Smooth muscle cell (in vitro differentiated cells): ENCODE measurements at regions not wholly inside any gene's neighbourhood (a gene's known extent, or its start where the extent isn't known, plus 50 kb on each side); places are given as distances from the start of the nearest gene placed in this dataset.

Experiments
- DNase-seq: peaks from one replicate; lab custom pipeline; 2025; ENCODE audit not compliant: unreplicated experiment; lab: John Stamatoyannopoulos, UW
- H2AFZ ChIP-seq: fragments of 200-600 bp; sonication (generic); 2 replicates; pipeline ENCODE4 v1.6.0; 2016; ENCODE audit warnings: antibody characterized with exemption, low read depth, mild to moderate bottlenecking
- H3F3A ChIP-seq: fragments of 200-600 bp; sonication (generic); 2 replicates; pipeline ENCODE4 v1.6.0; 2017; ENCODE audit warnings: antibody characterized with exemption, low read depth
- H3K27ac ChIP-seq: fragments of 200-600 bp; sonication (generic); 2 replicates; pipeline ENCODE4 v1.5.1; 2016; ENCODE audit warnings: low read depth, mild to moderate bottlenecking
- H3K27me3 ChIP-seq: fragments of 200-600 bp; sonication (generic); 2 replicates; pipeline ENCODE4 v1.6.1; 2016; ENCODE audit warnings: low read depth, mild to moderate bottlenecking
- H3K36me3 ChIP-seq: fragments of 200-600 bp; sonication (generic); 2 replicates; pipeline ENCODE4 v1.5.1; 2016; ENCODE audit warnings: low read depth
- H3K4me1 ChIP-seq: fragments of 200-600 bp; sonication (generic); 2 replicates; pipeline ENCODE4 v1.5.1; 2016; ENCODE audit warnings: low read depth
- H3K4me2 ChIP-seq: fragments of 200-600 bp; sonication (generic); 2 replicates; pipeline ENCODE4 v1.6.0; 2016; ENCODE audit warnings: mild to moderate bottlenecking
- H3K4me3 ChIP-seq: fragments of 200-600 bp; sonication (generic); 2 replicates; pipeline ENCODE4 v1.5.1; 2016; ENCODE audit warnings: mild to moderate bottlenecking
- H3K79me2 ChIP-seq: fragments of 200-600 bp; sonication (generic); 2 replicates; pipeline ENCODE4 v1.6.0; 2016; ENCODE audit warnings: low read depth, mild to moderate bottlenecking
- H3K9ac ChIP-seq: fragments of 200-600 bp; sonication (generic); 2 replicates; pipeline ENCODE4 v1.6.0; 2016; ENCODE audit warnings: low read depth
- H3K9me3 ChIP-seq: fragments of 200-600 bp; sonication (generic); replicated peaks from 2 replicates; pipeline ENCODE4 v1.5.1; 2016; ENCODE audit warnings: low read depth
- H4K20me1 ChIP-seq: fragments of 200-600 bp; sonication (generic); 2 replicates; pipeline ENCODE4 v1.6.0; 2016; ENCODE audit warnings: low read depth
- CTCF ChIP-seq: fragments of 200-600 bp; sonication (generic); IDR thresholded peaks from 2 replicates; pipeline ENCODE4 v1.5.1; 2017; ENCODE audit warnings: borderline replicate concordance, mild to moderate bottlenecking, antibody characterized with exemption; ENCODE audit not compliant: insufficient read depth, poor library complexity, severe bottlenecking
- WGBS: methylation state at CpG from one replicate; pipeline ENCODE4 v1.1.7; 2016; ENCODE audit warnings: low lambda C conversion rate; 5-methylcytosine and 5-hydroxymethylcytosine counted together

DNA sequence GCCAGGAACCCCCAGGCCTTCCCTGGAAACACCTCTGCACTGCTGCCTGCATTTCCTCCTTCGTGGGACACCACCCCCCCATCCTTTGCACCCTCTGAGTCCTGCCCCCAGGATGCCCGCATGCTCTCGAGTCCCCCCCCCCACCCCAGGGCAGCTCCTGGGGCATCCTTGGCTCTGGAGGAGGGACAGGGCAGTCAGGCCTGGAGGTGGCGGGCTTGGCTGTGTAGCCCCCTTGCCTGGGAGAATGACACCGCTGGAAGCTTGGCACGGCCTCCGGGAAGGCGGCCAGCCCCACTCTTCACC lies 98.9 kb upstream of the GSE1 start:
- 39% methylated on average over 7 of the region's 8 CpGs for WGBS
- no peak for TF ChIP-seq CTCF
- Histone ChIP-seq H3K4me2 (peak overlapping the region; percentile 61), H3K36me3 (no peaks in the 10 kb centered on the region), H3K27me3 (no peaks in the 10 kb centered on the region), H3K9ac (no peak overlapping the region), H3K9me3 (no peaks in the 10 kb centered on the region), H3F3A (no peaks in the 10 kb centered on the region), H3K4me1 (peaks cover 23% of the 10 kb centered on the region), H3K79me2 (no peaks in the 10 kb centered on the region), H3K4me3 (no peak overlapping the region), H4K20me1 (peaks cover 4% of the 10 kb centered on the region), H3K27ac (peak overlapping the region; percentile 73), H2AFZ (no peak overlapping the region)
- no peak for DNase-seq

GRCh38 chr16:85514598-85515318 lies 98.4 kb upstream of the GSE1 start:
- H3K27ac ChIP-seq: peak overlapping the region; percentile 73
- peak; percentile 77 for DNase-seq
- no peak overlapping the region for H3K4me3 ChIP-seq
- H4K20me1 ChIP-seq: no peaks in the 10 kb centered on the region
- H3F3A ChIP-seq: no peaks in the 10 kb centered on the region
- no peaks in the 10 kb centered on the region for H3K27me3 ChIP-seq
- H3K4me2 ChIP-seq: peak overlapping the region; percentile 61
- H3K9me3 ChIP-seq: no peaks in the 10 kb centered on the region
- H3K4me1 ChIP-seq: peaks cover 23% of the 10 kb centered on the region
- no peak for TF ChIP-seq CTCF
- no peak overlapping the region for H3K9ac ChIP-seq
- H2AFZ ChIP-seq: no peak overlapping the region
- WGBS: 19% methylated on average over 18 of the region's 18 CpGs
- no peaks in the 10 kb centered on the region for H3K36me3 ChIP-seq
- H3K79me2 ChIP-seq: no peaks in the 10 kb centered on the region

GRCh38 chr16:85515319-85515745 lies 97.8 kb upstream of the GSE1 start:
- H3F3A ChIP-seq: no peaks in the 10 kb centered on the region
- no peaks in the 10 kb centered on the region for H3K9me3 ChIP-seq
- no peaks in the 10 kb centered on the region for H3K79me2 ChIP-seq
- no peaks in the 10 kb centered on the region for H3K36me3 ChIP-seq
- peak overlapping the region; percentile 61 for H3K4me2 ChIP-seq
- no peak for DNase-seq
- no peaks in the 10 kb centered on the region for H4K20me1 ChIP-seq
- H3K4me3 ChIP-seq: no peak overlapping the region
- H3K9ac ChIP-seq: no peak overlapping the region
- H2AFZ ChIP-seq: no peak overlapping the region
- H3K27me3 ChIP-seq: no peaks in the 10 kb centered on the region
- no peak for TF ChIP-seq CTCF
- H3K4me1 ChIP-seq: peaks cover 23% of the 10 kb centered on the region
- peak overlapping the region; percentile 73 for H3K27ac ChIP-seq
- 14% methylated on average over 8 of the region's 13 CpGs for WGBS

DNA sequence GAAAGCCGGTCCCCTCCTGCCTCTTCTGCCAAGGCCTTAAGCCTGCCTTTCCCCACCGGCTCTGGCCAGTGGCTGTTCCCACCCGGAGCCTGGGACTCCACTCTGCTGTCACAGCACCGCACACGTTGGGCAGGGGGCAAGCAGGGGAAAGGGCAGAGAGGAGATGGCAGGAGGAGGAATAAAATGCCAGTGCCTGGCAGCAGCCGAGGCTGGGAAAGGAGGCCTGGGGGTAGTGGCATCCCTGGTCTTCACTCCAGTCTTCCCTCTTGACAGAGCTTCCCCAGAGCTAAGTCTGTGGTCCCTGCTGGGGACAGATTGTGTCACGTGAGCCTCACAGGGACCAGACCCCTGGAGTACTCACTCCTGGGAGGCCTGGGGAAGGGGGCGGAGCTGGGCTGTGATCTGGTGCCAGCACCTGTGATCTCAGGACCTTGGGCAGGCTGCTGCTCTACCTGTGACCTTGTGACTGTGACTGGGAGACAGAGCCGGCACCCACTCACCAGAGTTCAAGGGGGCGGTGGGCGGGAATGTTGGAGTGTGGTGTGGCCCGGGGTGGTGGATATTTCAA lies 97.2 kb upstream of the GSE1 start:
- H2AFZ ChIP-seq: no peak overlapping the region
- 77% methylated on average over 9 of the region's 12 CpGs for WGBS
- H3K79me2 ChIP-seq: no peaks in the 10 kb centered on the region
- peak overlapping the region; percentile 73 for H3K27ac ChIP-seq
- no peak overlapping the region for H3K4me2 ChIP-seq
- H3K4me1 ChIP-seq: peaks cover 23% of the 10 kb centered on the region
- no peaks in the 10 kb centered on the region for H3K27me3 ChIP-seq
- no peak overlapping the region for H3K4me3 ChIP-seq
- H4K20me1 ChIP-seq: peaks cover 3% of the 10 kb centered on the region
- H3K9ac ChIP-seq: no peak overlapping the region
- no peak for TF ChIP-seq CTCF
- DNase-seq: no peak
- H3F3A ChIP-seq: no peaks in the 10 kb centered on the region
- H3K9me3 ChIP-seq: no peaks in the 10 kb centered on the region
- no peaks in the 10 kb centered on the region for H3K36me3 ChIP-seq
